ENCODE measurements at regions not wholly inside any gene's neighbourhood (a gene's known extent, or its start where the extent isn't known, plus 50 kb on each side); places are given as distances from the start of the nearest gene placed in this dataset.

DNA sequence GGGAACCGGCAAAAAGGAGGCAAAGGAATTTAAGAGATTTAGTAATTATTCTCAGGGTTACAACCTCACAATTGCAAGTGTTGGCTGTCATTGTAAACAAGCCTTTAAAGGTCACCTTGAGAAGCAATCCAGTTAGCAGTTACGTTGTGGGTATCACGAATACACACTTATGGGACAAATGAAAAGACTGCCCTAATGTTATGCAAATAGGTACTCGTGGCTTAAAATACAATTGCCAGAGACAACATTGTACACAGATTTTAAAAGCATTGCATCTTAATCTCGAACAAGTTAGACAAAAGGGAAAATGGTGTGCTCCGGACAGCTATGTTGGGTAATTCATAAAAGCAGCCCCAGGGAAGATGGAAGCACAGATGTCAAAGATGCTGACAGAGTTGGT, 120.5 kb upstream of the ZC3H12A start:
- Mint-ChIP-seq H3K27ac (no peak overlapping the region), H3K9me3 (ENCODE audit: insufficient read depth) (no peaks in the 10 kb centered on the region), H3K4me3 (no peak overlapping the region), H3K27me3 (peaks cover 32% of the 10 kb centered on the region), H3K4me1 (no peaks in the 10 kb centered on the region)
- Histone ChIP-seq H3K4me3 (ENCODE audit: control extremely low read depth in 1 of 5, extremely low read depth in 1 of 5, insufficient read depth in 1 of 5, low read depth in 2 of 5, low read length in 4 of 5) (no peak overlapping the region), H3K4me2 (replicated peaks; ENCODE audit: low read depth, low read length, poor library complexity, severe bottlenecking) (no peak overlapping the region), H3K79me2 (ENCODE audit: control insufficient read depth, insufficient read depth, low read length) (no peaks in the 10 kb centered on the region), H3K36me3 (replicated peaks in 1 of 2; ENCODE audit: control extremely low read depth in 1 of 2, control insufficient read depth in 1 of 2, extremely low read depth in 1 of 2, insufficient read depth in 2 of 2, low read length in 1 of 2) (no peaks in the 10 kb centered on the region), H3K4me1 (ENCODE audit: control insufficient read depth in 2 of 2, insufficient read depth in 2 of 2, low read length in 2 of 2) (no peaks in the 10 kb centered on the region), H3K9ac (ENCODE audit: low read length) (no peak overlapping the region), H3K9me3 (ENCODE audit: control extremely low read depth in 1 of 3, control insufficient read depth in 2 of 3, insufficient read depth in 1 of 3, low read length in 2 of 3) (peaks cover 0 to 3% (median 0%) of the 10 kb centered on the region in 3 donors), H3K27ac (ENCODE audit: low read length in 2 of 2) (no peak overlapping the region), H3K27me3 (replicated peaks in 1 of 4; ENCODE audit: control extremely low read depth in 1 of 4, control insufficient read depth in 3 of 4, insufficient read depth in 4 of 4, low read length in 3 of 4) (no peaks in the 10 kb centered on the region), H2AFZ (ENCODE audit: insufficient read depth, low read depth, low read length, poor library complexity, severe bottlenecking) (no peak overlapping the region), H4K20me1 (ENCODE audit: control insufficient read depth, insufficient read depth, low read length, poor library complexity, severe bottlenecking) (no peaks in the 10 kb centered on the region)
- DNase-seq (no peak), ATAC-seq (ENCODE audit: low read depth) (no peak)
- WGBS (ENCODE audit: insufficient coverage), result 83% methylated on average over 2 of the region's 6 CpGs
- CTCF ChIA-PET, result interaction anchor here (0.6 kb wide), 1 partner anchor 30 kb away, joined by 3 read pairs; no protein-coding TSS in a partner anchor
- intact Hi-C loops (cut with micrococcal nuclease), result no loop called here
- POLR2A ChIA-PET, result no interaction called here
- no peak for TF ChIP-seq EZH2 (IDR thresholded peaks at IDR 0.05; ENCODE audit: borderline replicate concordance, insufficient read depth, low read depth, low read length, poor library complexity, severe bottlenecking)
- TF ChIP-seq, protein P1, sequence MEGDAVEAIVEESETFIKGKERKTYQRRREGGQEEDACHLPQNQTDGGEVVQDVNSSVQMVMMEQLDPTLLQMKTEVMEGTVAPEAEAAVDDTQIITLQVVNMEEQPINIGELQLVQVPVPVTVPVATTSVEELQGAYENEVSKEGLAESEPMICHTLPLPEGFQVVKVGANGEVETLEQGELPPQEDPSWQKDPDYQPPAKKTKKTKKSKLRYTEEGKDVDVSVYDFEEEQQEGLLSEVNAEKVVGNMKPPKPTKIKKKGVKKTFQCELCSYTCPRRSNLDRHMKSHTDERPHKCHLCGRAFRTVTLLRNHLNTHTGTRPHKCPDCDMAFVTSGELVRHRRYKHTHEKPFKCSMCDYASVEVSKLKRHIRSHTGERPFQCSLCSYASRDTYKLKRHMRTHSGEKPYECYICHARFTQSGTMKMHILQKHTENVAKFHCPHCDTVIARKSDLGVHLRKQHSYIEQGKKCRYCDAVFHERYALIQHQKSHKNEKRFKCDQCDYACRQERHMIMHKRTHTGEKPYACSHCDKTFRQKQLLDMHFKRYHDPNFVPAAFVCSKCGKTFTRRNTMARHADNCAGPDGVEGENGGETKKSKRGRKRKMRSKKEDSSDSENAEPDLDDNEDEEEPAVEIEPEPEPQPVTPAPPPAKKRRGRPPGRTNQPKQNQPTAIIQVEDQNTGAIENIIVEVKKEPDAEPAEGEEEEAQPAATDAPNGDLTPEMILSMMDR (IDR thresholded peaks at IDR 0.05), result no peak

DNA sequence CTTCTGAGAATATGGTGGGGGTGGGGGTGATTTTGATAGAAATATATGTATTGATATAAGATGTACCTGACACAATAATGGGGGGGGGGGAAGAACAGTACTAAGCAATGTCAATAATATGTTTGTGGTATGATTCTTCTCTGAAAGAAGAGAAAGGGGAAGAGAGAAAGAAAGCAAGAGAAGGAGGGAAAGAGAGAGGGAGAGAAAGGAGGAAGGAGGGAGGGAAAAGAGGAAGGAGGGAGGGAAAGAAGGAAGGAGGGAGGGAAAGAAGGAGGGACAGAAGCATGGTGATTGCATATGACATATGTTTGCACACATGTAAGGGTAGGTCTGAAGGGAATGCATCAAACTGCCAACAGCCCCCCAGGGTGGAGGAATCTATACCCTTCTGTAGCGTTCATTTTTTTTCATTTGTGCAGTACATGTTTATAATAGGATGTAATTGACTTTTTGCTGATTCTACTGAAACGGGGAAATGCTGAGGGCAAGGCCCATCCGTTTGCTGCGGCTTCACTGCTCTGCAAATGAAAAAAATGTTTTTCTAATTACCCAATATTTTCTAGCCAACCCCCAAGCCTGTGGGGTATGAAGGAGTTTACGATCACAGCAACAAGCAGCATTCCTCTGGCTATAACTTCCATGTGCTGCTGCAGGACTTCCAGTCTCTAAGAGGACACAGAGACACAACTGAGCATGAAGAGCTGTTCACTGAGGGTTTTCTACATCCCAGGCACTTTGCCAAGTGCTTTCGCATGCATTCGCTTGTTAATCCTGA, 119.3 kb upstream of the ZC3H12A start:
- Histone ChIP-seq H3K9me3 (ENCODE audit: control extremely low read depth in 1 of 3, control insufficient read depth in 2 of 3, insufficient read depth in 1 of 3, low read length in 2 of 3) (no peaks in the 10 kb centered on the region), H3K27me3 (replicated peaks in 1 of 4; ENCODE audit: control extremely low read depth in 1 of 4, control insufficient read depth in 3 of 4, insufficient read depth in 4 of 4, low read length in 3 of 4) (peaks cover 0 to 3% (median 0%) of the 10 kb centered on the region in 4 experiments), H3K9ac (ENCODE audit: low read length) (no peak overlapping the region), H3K4me3 (ENCODE audit: control extremely low read depth in 1 of 5, extremely low read depth in 1 of 5, insufficient read depth in 1 of 5, low read depth in 2 of 5, low read length in 4 of 5) (no peak overlapping the region), H3K4me1 (ENCODE audit: control insufficient read depth in 2 of 2, insufficient read depth in 2 of 2, low read length in 2 of 2) (no peaks in the 10 kb centered on the region), H3K4me2 (replicated peaks; ENCODE audit: low read depth, low read length, poor library complexity, severe bottlenecking) (no peak overlapping the region), H4K20me1 (ENCODE audit: control insufficient read depth, insufficient read depth, low read length, poor library complexity, severe bottlenecking) (no peaks in the 10 kb centered on the region), H3K79me2 (ENCODE audit: control insufficient read depth, insufficient read depth, low read length) (no peaks in the 10 kb centered on the region), H3K36me3 (replicated peaks in 1 of 2; ENCODE audit: control extremely low read depth in 1 of 2, control insufficient read depth in 1 of 2, extremely low read depth in 1 of 2, insufficient read depth in 2 of 2, low read length in 1 of 2) (no peaks in the 10 kb centered on the region), H2AFZ (ENCODE audit: insufficient read depth, low read depth, low read length, poor library complexity, severe bottlenecking) (no peak overlapping the region), H3K27ac (ENCODE audit: low read length in 2 of 2) (no peak overlapping the region)
- ATAC-seq (ENCODE audit: low read depth), result no peak
- no peaks in the 10 kb centered on the region for H3K9me3 Mint-ChIP-seq (ENCODE audit: insufficient read depth)
- no peak for TF ChIP-seq EZH2 (IDR thresholded peaks at IDR 0.05; ENCODE audit: borderline replicate concordance, insufficient read depth, low read depth, low read length, poor library complexity, severe bottlenecking)
- TF ChIP-seq, protein P1 (IDR thresholded peaks at IDR 0.05), result no peak
- ChIA-PET CTCF (no interaction called here), POLR2A (no interaction called here)
- no peak overlapping the region for H3K27ac Mint-ChIP-seq
- intact Hi-C loops (cut with micrococcal nuclease), result no loop called here
- DNase-seq, result no peak
- H3K4me3 Mint-ChIP-seq, result no peak overlapping the region
- H3K4me1 Mint-ChIP-seq, result no peaks in the 10 kb centered on the region
- H3K27me3 Mint-ChIP-seq, result peaks cover 29% of the 10 kb centered on the region
- 100% methylated on average over 3 of the region's 7 CpGs for WGBS (ENCODE audit: insufficient coverage)
